KMS-11 (cell line): ENCODE measurements at regions not wholly inside any gene's neighbourhood (a gene's known extent, or its start where the extent isn't known, plus 50 kb on each side); places are given as distances from the start of the nearest gene placed in this dataset.

ENCODE experiments used
- H2AFZ ChIP-seq: fragments of 200-600 bp; sonication (generic); 2 replicates; pipeline ENCODE4 v1.6.1; 2016; ENCODE audit warnings: antibody characterized with exemption, mixed run types, low read depth
- H3K27ac ChIP-seq: fragments of 200-600 bp; sonication (generic); 2 replicates; pipeline ENCODE4 v1.6.1; 2016; ENCODE audit warnings: mild to moderate bottlenecking, mixed run types
- H3K27me3 ChIP-seq: fragments of 200-600 bp; sonication (generic); 2 replicates; pipeline ENCODE4 v1.6.1; 2017; ENCODE audit warnings: mild to moderate bottlenecking, low read depth, mixed run types, moderate library complexity; ENCODE audit not compliant: insufficient read depth
- H3K36me3 ChIP-seq: fragments of 200-600 bp; sonication (generic); 2 replicates; pipeline ENCODE4 v1.6.1; 2017; ENCODE audit warnings: mild to moderate bottlenecking, mixed run types; ENCODE audit not compliant: insufficient read depth
- H3K4me1 ChIP-seq: fragments of 200-600 bp; sonication (generic); 2 replicates; pipeline ENCODE4 v1.6.1; 2016; ENCODE audit warnings: mild to moderate bottlenecking, low read depth, mixed run types; ENCODE audit not compliant: poor library complexity, severe bottlenecking
- H3K4me2 ChIP-seq: fragments of 200-600 bp; sonication (generic); 2 replicates; pipeline ENCODE4 v1.7.0; 2016; ENCODE audit warnings: mild to moderate bottlenecking, mixed run types
- H3K4me3 ChIP-seq: fragments of 200-600 bp; sonication (generic); IDR thresholded peaks from 2 replicates; pipeline ENCODE4 v1.6.1; 2017; ENCODE audit warnings: low read depth, low read length, mixed read lengths; ENCODE audit not compliant: insufficient read depth
- H3K79me2 ChIP-seq: fragments of 200-600 bp; sonication (generic); 2 replicates; pipeline ENCODE4 v1.6.1; 2016; ENCODE audit warnings: low read depth, mixed run types; ENCODE audit not compliant: insufficient read depth
- H3K9ac ChIP-seq: fragments of 200-600 bp; sonication (generic); 2 replicates; pipeline ENCODE4 v1.6.1; 2016; ENCODE audit warnings: mild to moderate bottlenecking, mixed run types
- H4K20me1 ChIP-seq: fragments of 200-600 bp; sonication (generic); 2 replicates; pipeline ENCODE4 v1.6.1; 2016; ENCODE audit warnings: mild to moderate bottlenecking, mixed run types; ENCODE audit not compliant: insufficient read depth
- TF ChIP-seq, protein P1 (sequence below): fragments of 200-600 bp; sonication (generic); conservative IDR thresholded peaks from 2 replicates; pipeline ENCODE4 v1.6.1; 2017; ENCODE audit warnings: low read depth, mild to moderate bottlenecking, antibody characterized with exemption, low read length, moderate library complexity, mixed read lengths

DNA sequence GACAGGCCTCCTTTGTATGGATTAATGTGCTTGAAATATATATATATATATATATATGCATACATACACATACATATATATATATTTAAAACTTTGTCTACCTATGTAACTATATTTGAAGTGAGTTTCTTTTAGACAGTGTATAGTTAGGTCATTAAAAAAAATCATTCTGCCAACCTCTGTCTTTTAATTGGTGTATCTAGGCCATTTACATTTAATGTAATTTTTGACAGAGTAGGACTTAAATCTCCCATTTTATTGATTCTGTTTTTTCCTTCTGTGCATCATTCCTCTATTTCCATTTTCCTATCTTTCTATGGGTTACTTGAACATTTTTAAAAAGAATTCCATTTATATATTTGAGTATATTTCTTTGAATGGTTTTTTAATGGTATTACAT is 125.2 kb downstream of the IRF8 start:
- no peak overlapping the region for H3K27ac ChIP-seq
- no peaks in the 10 kb centered on the region for H3K36me3 ChIP-seq
- H3K4me3 ChIP-seq = no peak overlapping the region
- no peaks in the 10 kb centered on the region for H3K4me1 ChIP-seq
- peaks cover 11% of the 10 kb centered on the region; the same call in 1 of the 2 replicates for H3K27me3 ChIP-seq
- H3K4me2 ChIP-seq = no peak overlapping the region
- no peaks in the 10 kb centered on the region for H3K79me2 ChIP-seq
- H3K9ac ChIP-seq = no peak overlapping the region
- no peaks in the 10 kb centered on the region for H4K20me1 ChIP-seq
- no peak overlapping the region for H2AFZ ChIP-seq
- TF ChIP-seq, protein P1, sequence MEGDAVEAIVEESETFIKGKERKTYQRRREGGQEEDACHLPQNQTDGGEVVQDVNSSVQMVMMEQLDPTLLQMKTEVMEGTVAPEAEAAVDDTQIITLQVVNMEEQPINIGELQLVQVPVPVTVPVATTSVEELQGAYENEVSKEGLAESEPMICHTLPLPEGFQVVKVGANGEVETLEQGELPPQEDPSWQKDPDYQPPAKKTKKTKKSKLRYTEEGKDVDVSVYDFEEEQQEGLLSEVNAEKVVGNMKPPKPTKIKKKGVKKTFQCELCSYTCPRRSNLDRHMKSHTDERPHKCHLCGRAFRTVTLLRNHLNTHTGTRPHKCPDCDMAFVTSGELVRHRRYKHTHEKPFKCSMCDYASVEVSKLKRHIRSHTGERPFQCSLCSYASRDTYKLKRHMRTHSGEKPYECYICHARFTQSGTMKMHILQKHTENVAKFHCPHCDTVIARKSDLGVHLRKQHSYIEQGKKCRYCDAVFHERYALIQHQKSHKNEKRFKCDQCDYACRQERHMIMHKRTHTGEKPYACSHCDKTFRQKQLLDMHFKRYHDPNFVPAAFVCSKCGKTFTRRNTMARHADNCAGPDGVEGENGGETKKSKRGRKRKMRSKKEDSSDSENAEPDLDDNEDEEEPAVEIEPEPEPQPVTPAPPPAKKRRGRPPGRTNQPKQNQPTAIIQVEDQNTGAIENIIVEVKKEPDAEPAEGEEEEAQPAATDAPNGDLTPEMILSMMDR = no peak

DNA sequence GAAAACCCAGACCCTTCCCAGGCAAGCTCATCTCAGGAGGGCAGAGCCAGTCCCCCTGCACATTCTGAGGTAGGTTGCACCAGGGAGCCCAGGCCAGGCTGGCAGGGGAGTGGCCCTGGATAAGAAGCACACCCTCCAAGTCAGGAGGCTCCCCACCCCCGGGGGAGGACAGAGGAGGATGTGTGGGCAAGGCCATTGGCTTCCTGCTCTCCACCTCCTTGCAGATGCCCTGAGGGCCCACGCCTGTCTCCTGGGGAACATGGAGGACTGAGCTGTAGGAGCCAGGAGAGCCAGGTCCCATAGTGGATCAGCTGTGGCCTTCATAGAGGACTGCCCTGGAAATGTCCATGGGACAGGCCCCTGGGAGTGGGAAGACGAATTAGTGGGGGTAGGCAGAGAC is 126.7 kb downstream of the IRF8 start:
- TF ChIP-seq, protein P1 = no peak

DNA sequence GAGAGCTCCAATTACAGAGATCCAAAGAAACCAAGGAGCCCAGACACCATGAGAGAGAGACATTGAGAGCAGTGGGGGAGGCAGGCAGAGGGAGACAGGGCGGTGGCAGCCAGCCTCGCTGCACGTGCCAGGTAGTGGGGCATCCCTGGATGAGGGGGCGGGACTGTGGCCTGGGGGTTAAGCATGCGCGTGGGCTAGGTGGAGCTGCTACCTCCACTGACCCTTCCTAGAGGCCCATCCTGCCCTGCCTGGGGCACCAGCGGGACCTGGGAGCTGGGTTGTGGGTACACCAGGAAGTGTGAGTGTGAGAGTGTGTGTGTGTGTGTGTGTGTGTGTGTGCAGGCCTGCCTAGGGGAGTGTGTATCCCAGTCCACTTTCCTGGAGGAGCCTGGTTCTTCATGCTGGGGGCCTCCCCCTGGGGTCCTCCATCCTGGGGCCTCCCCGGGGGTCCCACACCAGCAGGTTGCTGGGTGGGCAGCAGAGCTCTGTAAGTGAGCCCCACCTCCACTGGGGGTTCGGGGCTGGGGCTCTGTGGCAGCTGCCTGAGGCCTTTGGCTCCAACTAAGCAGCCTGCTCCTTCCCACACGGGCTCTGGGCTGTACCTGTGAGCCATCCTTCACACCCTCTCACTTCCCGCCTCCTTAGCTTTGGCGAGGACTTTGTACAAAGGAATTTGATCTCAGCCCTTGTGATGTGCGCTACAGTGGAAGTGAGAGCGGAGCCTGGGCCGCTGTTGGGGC is 127.4 kb downstream of the IRF8 start:
- Histone ChIP-seq H3K4me2 (no peak overlapping the region), H3K4me3 (no peak overlapping the region), H3K36me3 (no peaks in the 10 kb centered on the region), H3K4me1 (no peaks in the 10 kb centered on the region), H2AFZ (no peak overlapping the region), H4K20me1 (no peaks in the 10 kb centered on the region), H3K27ac (no peak overlapping the region), H3K27me3 (peaks cover 14% of the 10 kb centered on the region; the same call in 1 of the 2 replicates), H3K9ac (no peak overlapping the region), H3K79me2 (no peaks in the 10 kb centered on the region)
- TF ChIP-seq, protein P1 = no peak

More for the DNA sequence above, 126.7 kb downstream of the IRF8 start:
- no peaks in the 10 kb centered on the region for H3K79me2 ChIP-seq
- H2AFZ ChIP-seq = no peak overlapping the region
- H3K4me3 ChIP-seq = no peak overlapping the region
- no peaks in the 10 kb centered on the region for H4K20me1 ChIP-seq
- no peaks in the 10 kb centered on the region for H3K4me1 ChIP-seq
- H3K27me3 ChIP-seq = peaks cover 15% of the 10 kb centered on the region; the same call in 1 of the 2 replicates
- H3K36me3 ChIP-seq = no peaks in the 10 kb centered on the region
- no peak overlapping the region for H3K4me2 ChIP-seq
- H3K9ac ChIP-seq = no peak overlapping the region
- H3K27ac ChIP-seq = no peak overlapping the region

DNA sequence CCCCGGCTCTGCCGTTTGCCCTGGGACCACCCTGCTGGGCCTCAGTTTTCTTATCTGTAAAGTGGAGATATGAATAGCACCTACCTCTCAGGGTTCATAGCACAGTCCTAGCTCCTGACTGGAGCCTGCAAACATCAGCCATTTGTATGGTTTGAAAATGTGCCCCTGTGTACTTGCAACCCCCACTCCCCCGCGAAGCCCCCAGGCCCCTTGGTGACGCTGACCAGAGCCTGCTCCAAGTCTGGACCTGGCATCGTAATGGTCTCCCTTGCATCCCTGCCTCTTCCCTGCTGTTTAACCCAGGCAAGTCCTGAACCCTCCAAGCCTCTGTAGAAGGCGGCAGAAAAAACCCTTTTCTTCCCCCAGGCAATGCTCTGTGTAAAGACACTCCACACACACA is 128.0 kb downstream of the IRF8 start:
- Histone ChIP-seq H3K27me3 (peaks cover 14% of the 10 kb centered on the region; the same call in 1 of the 2 replicates), H3K9ac (no peak overlapping the region), H3K4me2 (no peak overlapping the region), H3K27ac (no peak overlapping the region), H3K36me3 (no peaks in the 10 kb centered on the region), H4K20me1 (no peaks in the 10 kb centered on the region), H2AFZ (no peak overlapping the region), H3K79me2 (no peaks in the 10 kb centered on the region), H3K4me1 (no peaks in the 10 kb centered on the region), H3K4me3 (no peak overlapping the region)
- TF ChIP-seq, protein P1 = no peak
